ENCODE measurements at regions not wholly inside any gene's neighbourhood (a gene's known extent, or its start where the extent isn't known, plus 50 kb on each side); places are given as distances from the start of the nearest gene placed in this dataset.

- H3K27ac ChIP-seq = no peak overlapping the region
- no peak for TF ChIP-seq CTCF (conservative IDR thresholded peaks at IDR 0.05)
Measured at GRCh38 chr6:63440594-63440993, 120.8 kb upstream of the LGSN start.

- H3K27ac ChIP-seq = no peak overlapping the region
- TF ChIP-seq CTCF (conservative IDR thresholded peaks at IDR 0.05) = no peak
Measured at GRCh38 chr6:63441266-63441956, 121.6 kb upstream of the LGSN start.

GRCh38 chr6:63442870-63443269 lies 123.1 kb upstream of the LGSN start:
- TF ChIP-seq CTCF (conservative IDR thresholded peaks at IDR 0.05) = no peak
- no peak overlapping the region for H3K27ac ChIP-seq

- no peak for TF ChIP-seq CTCF (conservative IDR thresholded peaks at IDR 0.05)
- no peak overlapping the region for H3K27ac ChIP-seq
Measured at GRCh38 chr6:63444768-63445167, 125.0 kb upstream of the LGSN start.

- TF ChIP-seq CTCF (conservative IDR thresholded peaks at IDR 0.05) = no peak
- H3K27ac ChIP-seq = no peak overlapping the region
Measured at GRCh38 chr6:63446405-63446804, 125.9 kb upstream of the LOC128125822 start.

GRCh38 chr6:63447134-63447533 lies 125.1 kb upstream of the LOC128125822 start:
- TF ChIP-seq CTCF (conservative IDR thresholded peaks at IDR 0.05) = no peak
- H3K27ac ChIP-seq = no peak overlapping the region

GRCh38 chr6:63448229-63448628 lies 124.1 kb upstream of the LOC128125822 start:
- TF ChIP-seq CTCF (conservative IDR thresholded peaks at IDR 0.05) = no peak
- H3K27ac ChIP-seq = no peak overlapping the region
